ENCODE measurements at regions not wholly inside any gene's neighbourhood (a gene's known extent, or its start where the extent isn't known, plus 50 kb on each side); places are given as distances from the start of the nearest gene placed in this dataset.

GRCh38 chr13:31930490-31930889 is 101.1 kb upstream of the FRY start:
- no peak for DNase-seq

GRCh38 chr13:31930901-31931522 is 100.6 kb upstream of the FRY start:
- DNase-seq: no peak

GRCh38 chr13:31937436-31937835 is 94.1 kb upstream of the FRY start:
- DNase-seq: no peak

- DNase-seq: no peak
Observed at GRCh38 chr13:31940076-31940475, 91.5 kb upstream of the FRY start.

GRCh38 chr13:31943591-31943990 is 88.0 kb upstream of the FRY start:
- DNase-seq: no peak

GRCh38 chr13:31944262-31945160 is 87.1 kb upstream of the FRY start:
- DNase-seq: no peak

- DNase-seq: peak; percentile 5
Observed at GRCh38 chr13:31945202-31945961, 86.2 kb upstream of the FRY start.

- DNase-seq: no peak
Observed at GRCh38 chr13:31946091-31946770, 85.3 kb upstream of the FRY start.

- no peak for DNase-seq
Observed at GRCh38 chr13:31947105-31947504, 84.5 kb upstream of the FRY start.

- DNase-seq: no peak
Observed at GRCh38 chr13:31947506-31947905, 84.1 kb upstream of the FRY start.

GRCh38 chr13:31949486-31949885 is 82.1 kb upstream of the FRY start:
- no peak for DNase-seq

- DNase-seq: no peak
Observed at GRCh38 chr13:31950111-31950815, 81.3 kb upstream of the FRY start.

- no peak for DNase-seq
Observed at GRCh38 chr13:31951215-31951678, 80.3 kb upstream of the FRY start.

- no peak for DNase-seq
Observed at GRCh38 chr13:31952641-31953380, 78.8 kb upstream of the FRY start.

GRCh38 chr13:31955101-31955500 is 76.5 kb upstream of the FRY start:
- no peak for DNase-seq

GRCh38 chr13:31955741-31956140 is 75.8 kb upstream of the FRY start:
- DNase-seq: no peak

- no peak for DNase-seq
Observed at GRCh38 chr13:31956980-31957644, 74.5 kb upstream of the FRY start.

GRCh38 chr13:31957772-31958171 is 73.8 kb upstream of the FRY start:
- DNase-seq: no peak

GRCh38 chr13:31962731-31963370 is 68.7 kb upstream of the FRY start:
- DNase-seq: no peak

- DNase-seq: no peak
Observed at GRCh38 chr13:31963631-31964030, 67.9 kb upstream of the FRY start.
